HG03342 (cell line): ENCODE measurements at regions not wholly inside any gene's neighbourhood (a gene's known extent, or its start where the extent isn't known, plus 50 kb on each side); places are given as distances from the start of the nearest gene placed in this dataset.

ENCODE experiments used
- ATAC-seq: cut with Tn5 transposase; IDR thresholded peaks from one replicate; pipeline ENCODE4 v1.9.1; 2021; ENCODE audit warnings: mild to moderate bottlenecking, moderate library complexity; ENCODE audit not compliant: unreplicated experiment

- ATAC-seq: no peak
These were observed 483.5 kb upstream of the POT1 start for GRCh38 chr7:125412890-125413665.

GRCh38 chr7:125409921-125410320 lies 480.3 kb upstream of the POT1 start:
- ATAC-seq: no peak

DNA sequence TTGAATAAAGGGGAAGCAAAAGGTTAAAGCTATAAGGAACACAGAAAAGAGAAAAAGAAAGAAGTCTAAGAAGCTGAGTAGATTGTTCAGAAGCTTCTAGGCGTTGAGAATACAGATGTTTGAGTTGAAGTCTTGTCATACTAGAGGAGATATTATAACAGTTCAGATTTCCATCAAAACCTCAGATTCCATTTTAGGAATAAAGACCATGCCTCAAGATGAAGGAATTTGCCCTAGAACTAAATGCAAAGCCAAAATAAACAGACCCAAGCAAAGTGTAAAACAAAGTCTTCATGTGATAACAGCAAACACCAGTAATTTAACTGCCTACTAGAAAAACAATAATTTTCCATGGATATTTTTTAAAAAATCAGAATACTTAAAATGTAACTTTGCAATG lies 476.5 kb upstream of the POT1 start:
- ATAC-seq: no peak

- no peak for ATAC-seq
These were observed 469.8 kb upstream of the POT1 start for GRCh38 chr7:125399408-125399807.

DNA sequence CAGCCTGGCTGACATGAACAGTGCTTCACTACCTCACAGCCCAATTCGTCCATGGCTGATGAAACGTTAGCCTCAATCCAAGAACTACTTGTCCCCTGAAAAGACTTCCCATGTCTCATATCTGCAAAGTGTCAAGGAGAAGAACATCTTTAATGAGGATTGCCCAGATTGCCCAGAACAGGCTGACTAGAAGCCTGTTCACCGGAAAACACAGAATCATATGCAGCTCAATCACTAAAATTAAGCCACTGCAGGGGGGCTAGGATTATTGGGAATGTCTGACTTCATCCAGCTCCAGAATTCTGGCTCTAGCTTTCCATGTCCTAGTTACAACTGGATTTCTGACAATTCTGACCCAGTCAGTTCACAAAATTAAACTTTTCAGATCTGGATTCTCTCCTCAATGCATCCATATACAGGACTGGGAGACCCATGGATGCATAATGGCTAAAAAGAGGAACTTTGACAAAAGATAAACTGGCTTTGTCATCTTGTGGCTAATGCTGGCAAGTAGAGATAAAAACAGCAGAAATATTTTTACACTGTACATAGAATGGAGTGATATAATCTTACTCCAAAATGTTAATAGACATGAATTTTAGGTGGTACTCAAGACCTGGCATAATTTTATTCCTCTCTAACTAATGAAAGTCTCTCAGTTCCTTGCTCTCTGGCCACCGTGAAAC lies 467.0 kb upstream of the POT1 start:
- no peak for ATAC-seq

DNA sequence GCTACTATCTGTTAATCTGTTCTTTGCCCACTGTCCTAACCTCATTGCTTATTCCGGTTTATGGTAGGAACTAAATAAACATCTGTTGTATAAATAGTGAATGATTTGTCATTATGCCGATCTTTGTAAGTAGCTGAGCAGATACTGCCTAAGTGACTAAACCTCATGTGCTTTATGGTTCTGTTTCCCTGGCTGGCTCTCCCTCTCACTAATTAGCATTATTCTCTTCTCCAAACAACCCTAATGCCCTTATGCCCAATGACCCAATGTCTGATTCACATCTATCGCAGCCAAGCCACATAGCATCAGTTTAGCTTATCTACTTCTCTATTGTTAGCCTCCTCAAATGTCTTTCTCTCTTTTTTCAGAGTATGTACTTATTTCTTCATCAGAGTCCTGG lies 462.3 kb upstream of the POT1 start:
- no peak for ATAC-seq

DNA sequence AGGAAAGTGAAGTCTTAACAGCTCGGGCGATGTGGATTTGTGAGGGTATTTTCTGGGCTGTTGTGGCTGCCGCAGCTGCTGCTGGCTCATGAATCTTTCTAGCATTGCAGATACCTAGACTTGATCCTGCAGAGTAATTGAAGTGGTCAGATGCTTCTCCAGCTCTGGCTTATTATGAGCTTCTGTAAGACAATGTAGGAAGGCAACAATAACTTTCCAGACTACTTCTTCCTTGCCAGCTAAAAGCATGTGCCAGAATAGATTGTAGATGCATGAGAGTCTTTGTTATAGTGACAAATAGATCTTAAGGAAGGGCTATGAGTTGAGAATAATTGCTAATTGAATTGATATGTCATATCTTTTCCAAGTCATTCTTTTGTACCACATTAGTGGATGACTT lies 461.4 kb upstream of the POT1 start:
- no peak for ATAC-seq

GRCh38 chr7:125386211-125386610 lies 456.6 kb upstream of the POT1 start:
- ATAC-seq: no peak

DNA sequence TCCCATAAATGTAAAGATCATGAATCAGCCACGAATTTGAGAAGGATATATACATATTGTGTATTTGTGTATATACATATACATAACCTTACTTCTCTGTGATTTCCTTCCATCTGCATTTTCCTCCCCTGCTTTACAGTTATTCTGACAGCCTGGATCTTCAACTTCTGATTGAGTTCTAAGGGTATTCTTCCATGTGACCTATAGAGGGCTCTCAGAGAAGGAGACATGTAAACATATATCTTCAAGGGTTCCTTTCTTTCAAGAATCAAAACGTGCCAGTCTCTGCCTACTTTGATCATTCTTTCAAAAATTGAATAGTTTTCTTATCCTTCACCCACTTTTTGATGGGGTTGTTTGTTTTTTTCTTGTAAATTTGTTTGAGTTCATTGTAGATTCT lies 453.7 kb upstream of the POT1 start:
- ATAC-seq: peak; percentile 52

- ATAC-seq: no peak
These were observed 452.8 kb upstream of the POT1 start for GRCh38 chr7:125382401-125382800.

DNA sequence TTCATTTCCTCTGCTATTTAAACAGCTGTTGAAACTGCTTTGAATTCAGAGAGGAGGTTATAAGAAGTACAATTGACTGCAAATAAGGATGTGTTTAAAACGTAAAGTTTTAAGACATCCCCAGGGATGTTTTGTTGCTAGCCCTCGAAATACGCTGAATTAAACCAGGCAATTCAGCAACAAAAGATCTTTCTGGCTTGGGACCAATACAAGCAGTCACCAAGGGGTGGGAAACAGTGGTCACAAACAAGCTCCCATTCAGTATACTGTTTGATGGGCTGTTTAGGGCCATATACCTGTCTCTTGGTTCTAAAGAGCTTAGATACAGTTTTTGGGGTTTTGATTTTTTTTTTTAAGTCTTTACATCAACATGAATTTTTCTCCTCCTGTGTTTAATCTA lies 446.3 kb upstream of the POT1 start:
- no peak for ATAC-seq

GRCh38 chr7:125370502-125370901 lies 440.9 kb upstream of the POT1 start:
- ATAC-seq: no peak

DNA sequence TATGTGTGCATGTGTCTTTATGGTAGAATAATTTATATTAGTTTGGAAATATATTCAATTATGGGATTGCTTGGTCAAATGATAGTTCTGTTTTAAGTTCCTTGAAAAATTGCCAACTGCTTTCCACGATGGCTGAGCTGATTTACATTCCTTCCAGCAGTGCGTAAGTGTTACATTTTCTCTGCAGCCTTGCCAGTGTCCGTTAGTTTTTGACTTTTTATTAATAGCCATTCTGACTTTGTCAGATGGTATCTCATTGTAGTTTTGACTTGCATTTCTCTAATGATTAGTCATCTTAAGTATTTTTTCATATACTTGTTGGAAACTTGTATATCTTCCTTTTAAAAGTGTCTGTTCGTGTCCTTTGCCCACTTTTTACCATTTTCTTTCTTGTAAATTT lies 434.2 kb upstream of the POT1 start:
- no peak for ATAC-seq

DNA sequence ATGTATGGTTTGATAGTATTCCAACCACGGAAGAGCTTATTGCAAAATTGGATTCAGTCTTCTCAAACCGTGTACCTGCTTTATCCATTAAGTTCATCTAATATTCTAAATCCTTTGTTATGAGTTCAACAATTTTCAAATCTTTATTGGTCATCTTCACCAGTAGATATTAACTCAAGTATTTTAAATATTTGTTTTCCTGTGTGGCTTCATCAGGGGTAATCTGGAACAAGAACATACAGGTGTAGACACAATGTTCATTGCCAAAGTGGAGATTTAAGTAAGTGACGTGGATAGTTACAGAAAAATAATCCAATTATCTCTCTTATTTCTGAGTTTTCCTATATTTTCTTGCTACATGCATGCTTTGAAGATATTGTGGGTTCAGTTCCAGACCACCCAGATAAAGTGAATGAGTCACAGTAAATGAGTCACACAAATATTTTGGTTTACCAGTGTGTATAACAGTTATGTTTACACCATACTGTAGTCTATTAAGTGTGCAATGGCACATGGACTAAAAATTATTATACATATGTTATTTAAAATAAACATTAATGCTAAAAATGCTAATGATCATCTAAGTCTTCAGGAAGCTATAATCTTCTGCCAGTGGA lies 429.0 kb upstream of the POT1 start:
- no peak for ATAC-seq

DNA sequence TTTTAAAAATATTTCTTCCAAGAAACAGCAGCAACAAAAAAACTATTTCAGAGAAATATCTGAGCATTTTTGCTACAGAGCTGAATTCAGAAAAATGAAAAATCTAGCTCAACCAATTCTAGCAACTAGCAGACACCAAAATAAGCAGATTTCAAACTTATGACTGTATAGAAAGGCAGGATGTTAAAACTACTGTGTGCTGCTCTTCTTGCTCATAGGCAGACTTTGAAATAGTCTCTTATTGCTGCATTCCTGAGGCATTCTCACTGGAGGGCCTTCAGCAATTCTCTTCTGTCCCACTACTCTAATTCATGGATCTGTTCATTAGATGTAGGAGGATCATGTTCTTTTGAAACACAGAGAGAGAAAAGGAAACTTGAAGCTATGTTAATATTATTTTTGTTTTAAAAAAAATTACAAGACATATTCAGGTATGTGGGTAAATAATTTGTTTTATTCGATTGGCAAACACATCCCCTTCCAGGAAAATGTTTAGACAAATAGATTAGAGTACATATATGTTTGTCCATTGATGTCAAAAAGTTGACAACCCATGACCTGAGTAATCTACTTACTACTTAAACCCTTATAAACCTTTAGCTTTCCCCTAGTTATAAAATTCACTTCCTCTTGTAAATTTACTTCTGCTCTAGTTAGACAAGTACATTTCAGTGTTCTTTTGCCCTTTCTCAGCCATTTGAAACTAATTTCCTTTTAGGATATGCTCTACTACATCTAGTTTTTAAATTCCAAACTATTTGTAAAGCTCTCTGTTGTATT lies 428.2 kb upstream of the POT1 start:
- no peak for ATAC-seq

DNA sequence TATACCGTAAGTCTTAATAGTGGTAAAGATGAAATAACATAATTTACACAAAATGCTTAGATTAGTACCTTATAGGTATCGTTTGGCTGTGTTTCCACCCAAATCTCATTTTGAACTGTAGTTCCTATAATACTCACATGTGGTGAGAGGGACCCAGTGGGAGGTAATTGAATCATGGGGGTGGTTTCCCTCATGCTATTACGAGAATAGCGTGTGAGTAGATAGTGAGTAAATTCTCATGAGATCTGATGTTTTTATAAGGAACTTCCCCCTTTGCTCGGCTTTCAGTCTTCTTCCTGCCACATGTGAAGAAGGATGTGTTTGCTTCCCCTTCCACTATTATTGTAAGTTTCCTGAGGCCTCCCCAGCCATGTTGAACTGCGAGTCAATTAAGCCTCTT lies 426.3 kb upstream of the POT1 start:
- ATAC-seq: peak; percentile 71

DNA sequence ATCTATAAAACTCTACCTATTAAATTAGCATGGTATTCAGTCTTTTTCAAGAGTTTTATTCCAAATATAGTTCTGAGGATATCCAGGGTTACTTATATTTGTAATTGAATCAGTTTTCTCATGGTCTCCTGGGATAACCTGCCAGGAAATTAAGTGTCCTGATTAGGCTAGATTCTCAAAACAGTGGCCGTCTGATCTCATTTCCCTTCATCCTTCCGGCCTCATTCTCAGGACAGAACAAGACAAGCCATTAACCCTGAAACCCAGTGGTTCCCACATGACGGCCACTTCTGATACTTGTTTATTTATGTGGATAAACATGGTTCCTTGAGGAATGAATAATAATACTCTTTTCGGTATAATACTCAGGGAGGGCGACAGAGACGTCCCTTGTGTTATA lies 417.6 kb upstream of the POT1 start:
- ATAC-seq: no peak

- no peak for ATAC-seq
These were observed 408.5 kb upstream of the POT1 start for GRCh38 chr7:125338110-125338509.

- no peak for ATAC-seq
These were observed 406.7 kb upstream of the POT1 start for GRCh38 chr7:125336326-125336725.

GRCh38 chr7:125326666-125327255 lies 397.1 kb upstream of the POT1 start:
- no peak for ATAC-seq

GRCh38 chr7:125316466-125316865 lies 386.8 kb upstream of the POT1 start:
- no peak for ATAC-seq
